NB4 (cell line): ENCODE measurements at regions not wholly inside any gene's neighbourhood (a gene's known extent, or its start where the extent isn't known, plus 50 kb on each side); places are given as distances from the start of the nearest gene placed in this dataset.

Experiments used
- MYC ChIP-seq: IDR thresholded peaks from 2 replicates; pipeline ENCODE4 v1.6.1; 2011; ENCODE audit warnings: low read depth, low read length
- POLR2A ChIP-seq: IDR thresholded peaks from 2 replicates; pipeline ENCODE4 v1.6.1; 2011; ENCODE audit warnings: mild to moderate bottlenecking; ENCODE audit not compliant: insufficient read length; ENCODE audit errors: extremely low read depth
- TF ChIP-seq, protein P1 (sequence below): IDR thresholded peaks from one replicate; pipeline ENCODE4 v1.5.1; 2012; ENCODE audit warnings: low read depth, low read length
- TF ChIP-seq, protein P2 (sequence below): IDR thresholded peaks from 2 replicates; pipeline ENCODE4 v1.6.1; 2011; ENCODE audit warnings: low read depth, low read length

DNA sequence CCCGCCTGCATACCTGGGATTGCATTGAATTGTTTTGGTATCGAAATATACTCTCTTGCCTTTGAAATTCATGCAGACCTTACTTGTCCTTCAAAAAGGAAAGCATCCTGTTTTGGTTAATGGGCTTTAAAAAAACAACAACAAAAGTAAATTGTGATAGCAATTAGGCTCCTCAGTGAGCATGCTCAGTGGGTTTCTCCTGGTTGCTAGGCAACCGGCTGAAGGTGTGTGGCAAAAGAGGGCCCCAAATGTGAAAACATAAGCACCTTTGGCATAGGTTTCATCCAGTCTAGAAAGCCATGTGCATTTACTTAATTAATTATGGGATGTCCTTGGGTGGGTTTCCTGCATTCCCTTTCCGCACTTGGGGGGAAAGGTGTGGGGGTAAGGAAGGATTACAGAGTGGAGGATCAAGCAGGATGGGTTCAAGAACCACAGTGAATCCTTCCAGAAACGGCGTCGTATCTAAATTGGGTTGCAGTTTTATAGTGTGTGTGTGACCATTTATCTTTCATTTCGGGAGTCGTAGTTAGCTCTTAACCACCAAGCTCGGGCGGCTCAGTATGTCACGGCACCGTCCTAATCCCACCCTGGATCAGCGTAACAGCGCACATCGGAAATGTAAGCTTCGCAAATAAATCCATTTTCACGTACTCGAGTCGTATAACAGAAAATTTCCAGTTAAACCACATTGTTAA lies 274.9 kb upstream of the TCF4 start:
- TF ChIP-seq, protein P1, sequence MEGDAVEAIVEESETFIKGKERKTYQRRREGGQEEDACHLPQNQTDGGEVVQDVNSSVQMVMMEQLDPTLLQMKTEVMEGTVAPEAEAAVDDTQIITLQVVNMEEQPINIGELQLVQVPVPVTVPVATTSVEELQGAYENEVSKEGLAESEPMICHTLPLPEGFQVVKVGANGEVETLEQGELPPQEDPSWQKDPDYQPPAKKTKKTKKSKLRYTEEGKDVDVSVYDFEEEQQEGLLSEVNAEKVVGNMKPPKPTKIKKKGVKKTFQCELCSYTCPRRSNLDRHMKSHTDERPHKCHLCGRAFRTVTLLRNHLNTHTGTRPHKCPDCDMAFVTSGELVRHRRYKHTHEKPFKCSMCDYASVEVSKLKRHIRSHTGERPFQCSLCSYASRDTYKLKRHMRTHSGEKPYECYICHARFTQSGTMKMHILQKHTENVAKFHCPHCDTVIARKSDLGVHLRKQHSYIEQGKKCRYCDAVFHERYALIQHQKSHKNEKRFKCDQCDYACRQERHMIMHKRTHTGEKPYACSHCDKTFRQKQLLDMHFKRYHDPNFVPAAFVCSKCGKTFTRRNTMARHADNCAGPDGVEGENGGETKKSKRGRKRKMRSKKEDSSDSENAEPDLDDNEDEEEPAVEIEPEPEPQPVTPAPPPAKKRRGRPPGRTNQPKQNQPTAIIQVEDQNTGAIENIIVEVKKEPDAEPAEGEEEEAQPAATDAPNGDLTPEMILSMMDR = no peak
- no peak for TF ChIP-seq POLR2A
- no peak for TF ChIP-seq MYC
- TF ChIP-seq, protein P2, sequence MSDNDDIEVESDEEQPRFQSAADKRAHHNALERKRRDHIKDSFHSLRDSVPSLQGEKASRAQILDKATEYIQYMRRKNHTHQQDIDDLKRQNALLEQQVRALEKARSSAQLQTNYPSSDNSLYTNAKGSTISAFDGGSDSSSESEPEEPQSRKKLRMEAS = no peak
